ENCODE measurements at regions not wholly inside any gene's neighbourhood (a gene's known extent, or its start where the extent isn't known, plus 50 kb on each side); places are given as distances from the start of the nearest gene placed in this dataset.

DNA sequence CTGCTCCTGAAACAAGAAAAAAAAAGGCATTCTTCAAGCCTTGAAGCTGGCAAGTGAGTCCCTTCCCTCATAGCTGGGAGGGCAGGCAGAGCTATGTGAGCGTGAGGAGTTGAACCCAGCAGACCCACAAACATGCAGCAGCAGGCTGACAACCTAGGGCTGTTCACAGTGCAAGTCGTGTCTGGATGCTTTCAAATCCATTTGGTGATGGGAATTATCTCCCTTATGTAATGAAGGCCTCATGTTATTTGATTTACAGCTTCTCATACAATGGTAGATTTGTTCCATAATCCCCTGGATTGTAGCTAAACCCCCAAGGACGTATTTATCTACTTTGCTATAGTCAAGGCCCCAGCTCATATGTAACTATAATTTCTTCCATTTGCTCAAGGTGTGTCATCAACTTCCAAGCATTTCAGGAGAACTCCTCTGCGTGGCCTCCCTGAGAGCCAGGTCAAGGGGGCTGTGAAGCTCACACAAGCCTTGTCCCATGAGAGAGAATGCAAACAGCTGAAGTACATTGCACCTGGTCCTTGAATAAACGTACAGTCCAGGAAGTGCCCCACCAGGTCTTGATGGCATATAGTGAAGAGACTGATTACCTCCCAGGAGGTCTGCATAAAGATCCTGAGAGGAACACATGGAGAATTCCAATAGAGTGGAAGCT, 124.8 kb upstream of the SLC1A3 start:
- Mint-ChIP-seq H3K27ac (no peak overlapping the region), H3K4me3 (no peak overlapping the region), H3K36me3 (ENCODE audit: low read depth) (no peaks in the 10 kb centered on the region), H3K4me1 (no peaks in the 10 kb centered on the region), H3K27me3 (ENCODE audit: low read depth) (no peaks in the 10 kb centered on the region), H3K9me3 (no peaks in the 10 kb centered on the region)
- TF ChIP-seq, protein P1, sequence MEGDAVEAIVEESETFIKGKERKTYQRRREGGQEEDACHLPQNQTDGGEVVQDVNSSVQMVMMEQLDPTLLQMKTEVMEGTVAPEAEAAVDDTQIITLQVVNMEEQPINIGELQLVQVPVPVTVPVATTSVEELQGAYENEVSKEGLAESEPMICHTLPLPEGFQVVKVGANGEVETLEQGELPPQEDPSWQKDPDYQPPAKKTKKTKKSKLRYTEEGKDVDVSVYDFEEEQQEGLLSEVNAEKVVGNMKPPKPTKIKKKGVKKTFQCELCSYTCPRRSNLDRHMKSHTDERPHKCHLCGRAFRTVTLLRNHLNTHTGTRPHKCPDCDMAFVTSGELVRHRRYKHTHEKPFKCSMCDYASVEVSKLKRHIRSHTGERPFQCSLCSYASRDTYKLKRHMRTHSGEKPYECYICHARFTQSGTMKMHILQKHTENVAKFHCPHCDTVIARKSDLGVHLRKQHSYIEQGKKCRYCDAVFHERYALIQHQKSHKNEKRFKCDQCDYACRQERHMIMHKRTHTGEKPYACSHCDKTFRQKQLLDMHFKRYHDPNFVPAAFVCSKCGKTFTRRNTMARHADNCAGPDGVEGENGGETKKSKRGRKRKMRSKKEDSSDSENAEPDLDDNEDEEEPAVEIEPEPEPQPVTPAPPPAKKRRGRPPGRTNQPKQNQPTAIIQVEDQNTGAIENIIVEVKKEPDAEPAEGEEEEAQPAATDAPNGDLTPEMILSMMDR (IDR thresholded peaks at IDR 0.05; ENCODE audit: unreplicated experiment in 3 of 3): no peak

DNA sequence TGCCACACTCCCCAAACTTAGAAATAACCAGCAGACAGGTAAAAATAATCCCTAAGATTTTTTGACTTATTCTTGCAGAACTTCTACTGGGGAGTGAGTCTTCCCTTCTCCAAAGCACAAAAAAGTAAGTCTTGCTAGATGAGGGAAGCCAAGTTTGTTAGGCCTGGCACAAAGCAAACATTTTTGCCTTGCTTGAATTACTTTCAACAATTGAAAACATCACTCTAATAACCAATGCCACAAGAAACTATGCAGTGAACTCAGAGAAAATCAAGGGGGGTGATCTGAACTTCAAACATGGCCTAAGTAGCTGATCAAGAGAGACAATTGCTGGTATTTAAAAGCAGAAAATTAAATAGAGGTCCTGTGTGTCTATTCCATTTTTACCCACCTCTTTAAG, 123.6 kb upstream of the SLC1A3 start:
- H3K27ac Mint-ChIP-seq: no peak overlapping the region
- H3K4me1 Mint-ChIP-seq: no peaks in the 10 kb centered on the region
- H3K36me3 Mint-ChIP-seq (ENCODE audit: low read depth): no peaks in the 10 kb centered on the region
- H3K9me3 Mint-ChIP-seq: no peaks in the 10 kb centered on the region
- TF ChIP-seq, protein P1 (IDR thresholded peaks at IDR 0.05; ENCODE audit: unreplicated experiment in 3 of 3): no peak
- no peak overlapping the region for H3K4me3 Mint-ChIP-seq
- no peaks in the 10 kb centered on the region for H3K27me3 Mint-ChIP-seq (ENCODE audit: low read depth)

DNA sequence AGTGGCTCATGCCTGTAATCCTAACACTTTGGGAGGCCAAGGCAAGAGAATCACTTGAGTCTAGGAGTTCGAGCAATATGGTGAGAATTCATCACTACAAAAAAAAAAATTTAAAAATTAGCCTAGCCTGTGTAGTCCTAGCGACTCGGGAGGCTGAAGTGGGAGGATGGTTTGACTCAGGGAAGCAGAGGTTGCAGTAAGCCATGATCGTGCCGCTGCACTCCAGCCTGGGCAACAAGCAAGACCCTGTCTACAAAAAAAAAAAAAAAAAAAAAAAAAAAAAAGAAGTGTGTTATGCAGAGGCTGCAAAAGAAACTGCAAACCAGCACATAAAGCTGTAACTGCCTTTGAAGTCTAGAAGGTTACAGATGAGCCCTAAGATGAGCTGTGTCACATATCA, 116.9 kb upstream of the SLC1A3 start:
- Mint-ChIP-seq H3K27me3 (ENCODE audit: low read depth) (peaks cover 6% of the 10 kb centered on the region), H3K4me3 (no peak overlapping the region), H3K36me3 (ENCODE audit: low read depth) (no peaks in the 10 kb centered on the region), H3K27ac (no peak overlapping the region), H3K9me3 (no peaks in the 10 kb centered on the region), H3K4me1 (no peaks in the 10 kb centered on the region)
- TF ChIP-seq, protein P1 (IDR thresholded peaks at IDR 0.05; ENCODE audit: unreplicated experiment in 3 of 3): no peak

DNA sequence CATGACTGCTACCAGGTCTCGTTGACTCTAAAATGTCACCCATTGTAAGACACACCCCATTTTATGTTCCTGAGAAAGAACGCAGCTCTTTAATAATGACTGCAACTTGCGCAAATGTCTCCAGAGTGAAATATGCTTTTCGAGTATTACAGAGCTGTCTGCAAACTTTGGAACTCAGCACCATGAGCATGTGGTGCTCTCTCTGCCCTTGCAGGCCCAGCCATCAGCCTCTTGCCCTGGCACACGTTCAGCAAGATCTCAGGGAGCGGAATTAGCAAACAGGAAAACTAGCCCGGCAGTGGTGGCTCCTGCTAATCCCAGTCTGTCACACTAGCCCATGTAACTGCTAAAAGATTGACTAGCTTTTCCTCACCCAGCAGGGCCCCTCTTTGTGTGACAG, 114.5 kb upstream of the SLC1A3 start:
- H3K4me3 Mint-ChIP-seq: no peak overlapping the region
- TF ChIP-seq, protein P1 (IDR thresholded peaks at IDR 0.05; ENCODE audit: unreplicated experiment in 3 of 3): no peak
- no peaks in the 10 kb centered on the region for H3K9me3 Mint-ChIP-seq
- H3K27ac Mint-ChIP-seq: no peak overlapping the region
- H3K36me3 Mint-ChIP-seq (ENCODE audit: low read depth): no peaks in the 10 kb centered on the region
- peaks cover 6% of the 10 kb centered on the region for H3K27me3 Mint-ChIP-seq (ENCODE audit: low read depth)
- peaks cover 11% of the 10 kb centered on the region for H3K4me1 Mint-ChIP-seq

DNA sequence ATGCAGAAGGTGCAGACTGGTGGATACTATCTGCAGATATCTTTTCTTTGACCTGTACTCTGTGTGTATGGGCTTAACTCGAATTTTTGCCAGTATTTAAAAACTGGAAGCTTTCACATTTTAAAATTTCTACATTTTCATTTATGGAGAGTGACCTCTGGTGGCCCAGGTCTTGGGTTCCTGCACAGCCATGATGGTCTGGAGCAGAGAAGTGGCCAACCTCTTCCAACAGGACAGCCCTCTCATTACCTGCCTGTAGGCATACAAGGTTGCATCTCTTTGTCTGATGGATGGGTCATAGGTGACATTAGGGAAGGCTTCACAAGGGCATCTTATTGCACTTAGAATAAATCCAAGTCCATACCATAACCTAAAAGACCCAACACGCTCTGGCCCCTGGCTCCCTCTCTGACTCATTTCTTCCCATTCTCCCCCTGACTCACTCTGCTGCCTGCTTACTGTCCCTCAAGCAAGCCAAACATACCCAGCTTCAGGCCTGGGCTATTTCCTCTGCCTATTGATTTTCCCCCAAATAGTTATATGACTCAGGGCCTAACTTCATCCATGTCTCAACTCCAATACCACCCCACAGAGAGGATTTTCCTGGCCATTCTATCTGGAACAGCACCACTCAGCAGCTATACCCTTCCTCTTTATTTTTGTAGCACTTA, 113.3 kb upstream of the SLC1A3 start:
- H3K27me3 Mint-ChIP-seq (ENCODE audit: low read depth): peaks cover 6% of the 10 kb centered on the region
- H3K4me1 Mint-ChIP-seq: peaks cover 11% of the 10 kb centered on the region
- TF ChIP-seq, protein P1 (IDR thresholded peaks at IDR 0.05; ENCODE audit: unreplicated experiment in 3 of 3): no peak
- H3K27ac Mint-ChIP-seq: no peak overlapping the region
- H3K4me3 Mint-ChIP-seq: no peak overlapping the region
- no peaks in the 10 kb centered on the region for H3K36me3 Mint-ChIP-seq (ENCODE audit: low read depth)
- no peaks in the 10 kb centered on the region for H3K9me3 Mint-ChIP-seq

DNA sequence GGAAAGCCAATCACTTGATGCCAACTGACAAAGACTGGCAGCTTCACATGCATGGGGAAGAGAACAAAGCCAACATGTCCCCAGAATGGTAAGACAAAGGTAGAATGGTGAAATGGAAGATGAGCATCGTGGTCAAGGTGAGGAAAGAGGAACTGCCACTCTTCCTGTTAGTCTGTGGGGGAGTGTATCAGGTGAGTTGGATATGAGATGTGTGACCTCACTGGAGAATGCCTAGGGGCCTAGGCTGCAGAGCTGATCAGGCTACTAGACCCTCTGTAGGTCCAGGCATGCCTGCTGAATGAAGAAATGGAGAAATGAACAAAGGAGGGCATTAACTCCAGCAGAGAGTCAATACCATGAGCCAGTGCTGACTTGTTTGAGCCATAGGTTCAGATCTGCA, 112.4 kb upstream of the SLC1A3 start:
- TF ChIP-seq, protein P1 (IDR thresholded peaks at IDR 0.05; ENCODE audit: unreplicated experiment in 3 of 3): no peak
- Mint-ChIP-seq H3K9me3 (no peaks in the 10 kb centered on the region), H3K27me3 (ENCODE audit: low read depth) (peaks cover 3% of the 10 kb centered on the region), H3K27ac (no peak overlapping the region), H3K4me3 (no peak overlapping the region), H3K36me3 (ENCODE audit: low read depth) (no peaks in the 10 kb centered on the region), H3K4me1 (peaks cover 11% of the 10 kb centered on the region)

Measured in nephron (organoid).